Glomerular endothelial cell (primary cell): ENCODE measurements at regions not wholly inside any gene's neighbourhood (a gene's known extent, or its start where the extent isn't known, plus 50 kb on each side); places are given as distances from the start of the nearest gene placed in this dataset.
"Not testable (repeated sequence)": the region's sequence is repeated elsewhere in the genome, so short reads cannot be mapped to it uniquely, and the experiment has no call there.

Experiments used
- DNase-seq: peaks from one replicate; pipeline ENCODE4 v3.0.0-alpha.2; 2011; ENCODE audit warnings: low read depth, low spot score; ENCODE audit errors: extremely low read depth

DNA sequence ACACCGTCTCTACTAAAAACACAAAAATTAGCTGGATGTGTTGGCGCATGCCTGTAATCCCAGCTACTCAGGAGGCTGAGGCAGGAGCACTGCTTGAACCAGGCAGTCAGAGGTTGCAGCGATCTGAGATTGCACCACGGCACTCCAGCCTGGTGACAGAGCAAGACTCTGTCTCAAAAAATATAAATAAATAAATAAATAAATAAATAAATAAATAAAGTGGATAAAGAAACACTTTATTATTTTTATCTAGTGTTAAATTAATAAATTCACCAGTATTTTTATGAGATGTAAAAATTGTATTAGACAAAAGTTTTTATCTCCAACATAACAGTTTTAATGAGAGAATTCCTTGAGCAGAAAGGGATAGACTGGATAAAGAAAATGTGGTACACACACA, 839.3 kb downstream of the DIAPH3 start:
- DNase-seq = not testable (repeated sequence)

DNA sequence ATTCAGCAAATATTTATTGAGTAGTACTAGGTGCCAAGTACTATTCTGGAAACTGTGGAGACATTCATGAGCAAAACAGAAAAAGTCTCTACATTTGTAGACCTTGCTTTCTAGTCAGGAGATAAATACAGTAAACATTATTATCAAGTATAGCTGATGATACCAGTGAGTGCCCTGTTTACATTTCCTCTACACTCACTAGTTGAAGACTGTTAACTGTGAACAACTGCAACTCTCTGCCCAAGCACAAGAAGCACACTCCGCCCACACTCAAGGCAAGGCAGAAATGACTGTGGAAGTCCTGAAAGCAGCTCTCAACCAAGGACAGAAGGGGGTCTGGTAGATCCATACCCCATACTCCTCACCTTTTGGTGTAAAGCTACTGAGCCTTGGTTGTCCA, 837.0 kb downstream of the DIAPH3 start:
- no peak for DNase-seq

DNA sequence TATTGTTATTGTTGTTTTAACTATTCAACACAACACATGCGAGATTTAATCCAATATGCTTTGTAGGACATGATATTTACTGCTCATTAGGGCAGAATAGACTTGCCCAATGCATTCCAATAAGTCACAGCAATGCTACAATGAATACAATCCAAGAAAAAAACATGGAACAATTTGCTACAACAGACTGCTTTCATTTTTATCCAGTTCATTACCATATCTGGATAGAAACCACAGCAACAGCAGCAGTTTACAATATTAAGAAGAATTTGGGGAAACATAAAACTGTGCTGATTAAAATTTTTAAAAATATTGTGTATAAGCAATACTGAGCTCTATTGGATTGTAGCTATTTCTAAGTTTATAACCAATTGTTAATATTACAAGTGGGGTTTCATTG, 833.0 kb downstream of the DIAPH3 start:
- DNase-seq = no peak

DNA sequence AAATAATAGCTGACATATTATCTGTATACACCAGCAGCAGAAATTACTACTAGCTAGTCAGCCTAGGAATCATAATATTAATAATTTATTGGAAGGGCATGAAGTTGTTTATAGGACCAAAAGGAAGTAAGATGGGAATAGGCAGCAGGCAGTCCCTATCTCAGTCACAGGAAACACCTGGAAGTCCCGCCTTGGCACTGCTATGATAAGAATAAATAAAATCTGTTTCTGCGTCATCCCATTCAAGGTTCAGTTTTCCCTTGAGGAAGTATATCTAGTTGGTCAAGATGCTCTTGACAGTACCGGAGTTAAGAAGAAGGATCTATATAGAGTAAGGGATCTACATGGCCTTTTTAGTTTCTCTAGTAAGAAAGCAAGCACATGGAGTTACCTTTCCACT, 830.8 kb downstream of the DIAPH3 start:
- no peak for DNase-seq

DNA sequence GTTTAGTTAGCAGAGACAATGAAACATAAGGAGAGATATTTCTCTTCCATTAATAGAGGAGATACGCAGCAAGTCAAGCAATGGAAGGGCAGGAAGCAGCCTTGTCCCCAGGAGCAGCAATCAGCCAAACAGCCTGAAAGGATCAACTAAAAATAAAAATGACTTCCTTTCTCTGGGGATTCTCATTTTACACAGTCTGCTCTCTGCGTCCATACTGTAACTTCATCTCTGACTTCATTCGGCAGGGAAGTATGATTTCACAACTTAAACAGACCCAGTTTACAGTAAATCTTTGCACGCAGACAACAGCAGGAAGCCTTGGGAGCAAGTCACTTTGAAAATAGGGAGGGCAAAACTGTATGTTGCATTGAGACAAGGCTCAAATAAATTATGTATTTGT, 826.7 kb downstream of the DIAPH3 start:
- no peak for DNase-seq

DNA sequence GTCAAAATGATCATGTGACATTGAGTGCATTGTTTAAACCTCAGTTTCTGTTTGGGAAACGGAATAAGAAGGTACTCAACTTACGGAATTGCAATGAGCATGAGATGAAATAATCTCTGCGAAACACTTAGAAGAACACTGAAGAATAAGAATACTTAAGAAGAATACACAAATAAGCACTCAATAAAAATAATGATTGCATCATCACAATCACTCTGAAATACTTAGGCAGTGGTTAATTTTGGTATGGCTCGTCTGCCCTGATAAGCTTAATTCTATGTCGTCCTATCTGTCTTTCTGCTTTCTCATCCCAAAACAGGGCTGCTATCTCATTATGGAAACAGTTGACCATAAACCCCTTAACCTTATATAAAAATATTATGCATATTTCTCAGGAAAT, 823.6 kb downstream of the DIAPH3 start:
- DNase-seq = no peak

DNA sequence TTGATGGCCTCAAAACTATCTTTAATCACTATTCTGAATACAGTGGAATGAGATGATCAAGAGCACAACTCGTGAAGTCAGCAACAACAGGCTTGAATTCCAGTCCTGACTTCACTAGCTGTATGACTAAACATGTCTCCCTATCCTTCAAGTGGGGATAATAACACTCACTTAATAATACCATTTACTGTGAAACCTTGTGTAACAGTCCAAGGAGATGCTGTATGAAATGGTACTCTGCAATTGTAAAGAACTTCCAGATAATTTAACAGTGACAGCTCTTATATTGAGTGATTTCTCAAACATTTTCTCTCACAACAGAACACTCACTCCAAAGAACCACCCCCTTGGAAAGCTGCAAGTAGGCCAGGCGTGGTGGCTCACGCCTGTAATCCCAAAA, 823.1 kb downstream of the DIAPH3 start:
- no peak for DNase-seq

DNA sequence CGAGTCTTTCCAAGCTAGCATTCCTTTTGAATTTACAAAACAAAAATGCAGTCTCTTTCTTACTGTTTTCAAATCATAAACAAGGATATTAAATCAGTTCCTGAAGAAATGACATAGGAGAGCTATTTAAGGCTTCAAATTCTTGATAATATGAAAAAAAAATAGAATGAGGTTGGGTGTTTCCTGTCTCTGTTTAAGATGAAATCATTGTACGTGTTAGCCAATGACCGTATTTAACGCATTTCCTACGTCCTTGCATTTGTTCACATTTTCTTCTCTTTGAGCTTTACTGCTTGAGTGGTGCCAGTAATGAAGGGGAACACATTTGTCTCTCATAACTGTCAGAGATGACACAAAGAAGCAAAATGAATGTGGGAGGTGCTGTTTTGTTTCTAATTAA, 821.3 kb downstream of the DIAPH3 start:
- no peak for DNase-seq

DNA sequence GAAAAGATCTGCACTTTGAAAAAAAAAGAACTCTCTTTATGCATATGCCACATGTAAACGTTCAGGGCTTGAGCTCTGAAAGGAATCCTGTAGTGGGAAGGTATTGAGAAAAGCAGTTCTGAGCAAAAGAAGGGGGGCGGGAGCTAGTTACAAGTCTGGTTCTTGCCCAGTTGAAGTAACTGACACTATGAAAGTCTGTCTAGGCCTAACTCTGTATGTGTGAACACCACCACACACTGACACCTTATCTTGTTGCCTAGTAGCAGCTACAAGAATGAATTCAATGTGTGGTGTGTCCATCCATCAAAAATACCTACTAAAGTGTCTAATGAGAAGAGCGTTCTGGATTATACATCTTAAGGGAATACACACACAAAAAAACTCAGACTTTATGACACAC, 820.6 kb downstream of the DIAPH3 start:
- DNase-seq = no peak

DNA sequence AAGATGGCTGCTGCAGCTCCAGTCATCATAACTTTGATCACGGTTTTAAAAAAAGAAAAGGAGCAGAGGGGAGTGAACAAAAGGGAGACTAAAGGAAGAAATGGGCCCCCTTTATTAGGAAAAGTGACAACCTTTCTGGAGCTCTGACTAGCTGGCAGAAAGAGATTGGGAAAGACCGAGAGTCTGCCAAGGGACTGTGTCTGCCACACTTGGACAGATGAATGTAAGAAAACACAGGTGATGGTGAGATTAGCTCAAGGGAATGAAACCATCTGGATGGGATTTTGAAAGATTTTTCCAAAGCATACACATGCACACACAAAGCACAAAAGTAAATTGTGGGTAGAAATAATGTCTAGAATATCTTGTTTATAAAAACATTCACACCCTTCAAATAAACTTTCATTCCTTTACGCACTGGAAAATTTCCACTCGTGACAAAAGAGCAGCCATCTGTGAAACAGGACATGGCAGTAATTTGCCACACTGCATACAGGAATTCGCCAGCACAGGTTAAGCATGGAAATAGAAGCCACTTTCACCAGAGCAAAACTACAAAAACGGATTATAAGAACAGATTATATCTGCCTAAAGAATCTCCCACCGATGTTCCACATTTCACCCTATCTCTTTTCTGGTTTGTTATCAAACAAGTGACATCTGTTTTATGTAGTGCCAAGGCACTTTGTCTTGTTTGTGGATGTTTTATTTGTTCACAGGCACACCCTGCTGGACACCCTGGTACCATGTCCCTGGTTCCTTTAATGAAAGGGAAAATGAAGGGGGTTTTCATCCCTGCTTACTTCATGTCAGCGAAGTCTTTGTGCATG, 819.5 kb downstream of the DIAPH3 start:
- DNase-seq = no peak

DNA sequence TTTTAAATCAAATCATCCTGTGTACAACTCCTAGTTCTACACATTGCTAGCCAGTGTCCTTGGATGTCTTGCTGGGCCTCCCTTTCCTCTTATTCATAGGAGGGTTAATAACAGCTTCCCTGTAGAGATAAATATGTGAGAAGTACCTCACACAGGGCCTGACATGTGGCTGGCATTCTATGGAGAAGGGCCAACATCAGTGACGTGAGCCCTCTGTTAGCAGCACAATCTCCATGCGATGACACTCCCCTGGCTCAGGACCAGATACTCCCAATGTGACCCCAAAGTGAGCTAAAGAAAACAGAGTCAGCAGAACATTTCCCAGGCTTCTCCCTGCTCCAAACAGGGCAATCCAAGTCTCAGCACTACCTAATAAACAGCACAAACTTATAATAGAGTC, 818.4 kb downstream of the DIAPH3 start:
- DNase-seq = no peak

DNA sequence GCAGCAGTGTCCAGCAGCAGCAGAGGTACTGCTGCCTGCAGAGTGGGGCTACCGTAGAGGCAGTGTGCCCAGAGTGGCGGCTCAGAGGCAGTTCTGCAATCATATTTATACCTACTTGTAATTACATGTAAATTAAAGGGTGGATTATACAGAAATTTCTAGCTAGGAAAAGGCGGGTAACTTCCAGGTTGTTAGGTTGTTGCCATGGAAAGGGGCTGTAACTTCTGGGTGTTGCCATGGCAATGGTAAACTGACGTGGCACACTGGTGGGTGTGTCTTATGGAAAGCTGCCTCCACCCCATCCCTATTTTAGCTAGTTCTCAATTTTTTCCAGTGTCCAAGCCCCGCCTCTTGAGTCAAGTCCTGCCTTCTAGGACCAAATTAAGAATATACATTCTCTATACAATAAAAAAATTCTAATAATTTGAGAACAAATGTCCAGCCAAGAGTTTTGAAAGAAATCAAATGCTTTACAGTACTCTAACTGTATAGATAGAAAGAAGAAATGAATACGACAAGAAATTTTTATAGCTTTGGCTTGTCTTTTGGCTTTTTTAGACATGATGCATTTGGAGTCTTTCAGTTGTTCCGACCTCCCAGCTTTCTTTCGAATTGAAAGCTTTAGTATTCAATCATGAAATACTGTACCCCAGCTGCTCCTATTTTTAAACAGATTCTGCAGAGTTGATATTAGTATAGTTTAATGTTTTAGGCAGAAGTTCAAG, 816.6 kb downstream of the DIAPH3 start:
- no peak for DNase-seq

DNA sequence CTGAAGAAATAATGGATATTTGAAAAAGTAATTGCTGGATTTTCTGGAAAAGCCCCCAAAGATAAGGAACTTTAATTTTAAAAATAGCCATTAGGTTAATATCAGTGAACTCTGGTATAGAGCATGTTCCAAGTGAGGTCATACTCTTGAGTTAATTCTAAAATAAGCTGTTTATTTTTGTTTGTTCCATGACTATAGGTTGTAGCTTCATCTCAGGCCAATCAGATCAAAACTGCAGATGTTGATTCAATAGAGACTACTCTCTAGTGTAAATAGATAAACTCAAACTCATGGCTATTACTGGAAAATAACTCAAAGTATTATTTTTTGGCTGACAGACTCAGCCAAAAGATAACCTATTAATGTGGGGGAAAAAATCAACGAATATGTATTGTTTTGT, 815.1 kb downstream of the DIAPH3 start:
- DNase-seq = no peak

DNA sequence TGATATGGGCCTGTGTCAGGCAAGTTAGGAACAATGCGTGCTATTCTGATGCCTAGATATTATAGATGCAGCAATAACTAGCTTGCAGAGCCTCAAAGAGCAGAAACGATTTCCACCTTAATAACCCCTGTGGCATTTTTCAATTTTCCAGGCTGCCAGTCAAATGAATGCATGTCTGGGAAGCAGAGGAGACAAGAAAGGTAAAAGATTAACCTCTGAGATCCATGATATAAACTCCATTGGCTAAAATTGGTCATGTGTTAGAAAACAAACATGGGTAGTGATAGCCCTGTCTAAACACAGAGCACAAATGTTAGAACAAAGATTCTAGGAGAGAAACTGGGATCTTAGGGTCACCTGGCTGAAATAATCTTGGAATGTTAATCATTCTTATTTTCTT, 811.1 kb downstream of the DIAPH3 start:
- no peak for DNase-seq

DNA sequence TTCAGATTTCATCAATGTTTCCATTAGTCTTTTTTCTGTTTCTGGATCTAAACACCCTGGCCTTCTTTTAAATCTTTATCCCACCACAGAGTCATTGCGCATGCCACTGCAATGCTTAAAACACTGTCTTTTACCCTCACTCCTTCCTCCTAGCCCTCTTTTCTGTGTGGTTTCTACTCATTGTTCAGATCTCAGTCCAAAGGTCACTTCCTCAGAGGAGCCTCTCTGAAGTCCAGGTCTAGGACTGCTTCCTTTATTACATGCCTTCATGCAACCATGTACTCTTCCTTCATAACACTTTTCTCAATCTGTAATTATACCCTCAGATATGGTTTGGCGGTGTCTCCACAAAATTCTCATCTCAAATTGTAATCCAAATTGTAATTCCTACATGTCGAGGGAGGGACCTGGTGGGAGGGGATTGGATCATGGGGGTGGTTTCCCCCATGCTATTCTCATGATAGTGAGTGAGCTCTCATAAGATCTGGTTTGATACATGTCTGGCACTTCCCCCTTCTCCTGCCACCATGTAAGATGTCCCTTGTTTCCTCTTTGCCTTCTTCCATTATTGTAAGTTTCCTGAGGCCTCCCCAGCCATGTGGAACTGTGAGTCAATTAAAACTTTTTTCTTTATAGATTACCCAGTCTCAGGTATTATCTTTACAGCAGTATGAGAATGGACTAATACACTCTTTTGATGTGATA, 808.9 kb downstream of the DIAPH3 start:
- no peak for DNase-seq

DNA sequence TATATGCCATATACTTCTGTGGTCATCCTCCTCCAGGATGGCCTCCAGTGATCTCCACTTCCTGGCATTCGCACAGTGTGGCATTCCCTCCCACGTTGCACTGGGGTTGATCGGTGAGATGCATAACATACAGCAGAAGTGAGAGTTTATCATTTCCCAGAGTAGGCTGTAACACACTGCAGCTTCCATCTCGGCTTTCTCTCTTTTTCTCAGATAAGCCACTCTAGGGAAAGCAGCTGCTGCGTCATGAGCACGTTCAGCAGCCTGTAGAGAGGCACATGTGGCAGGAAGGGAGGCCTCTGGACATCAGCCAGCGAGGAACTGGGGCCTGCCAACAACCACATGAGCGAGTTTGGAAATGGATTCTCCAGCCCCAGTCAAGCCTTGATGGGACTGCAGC, 807.1 kb downstream of the DIAPH3 start:
- DNase-seq = no peak

DNA sequence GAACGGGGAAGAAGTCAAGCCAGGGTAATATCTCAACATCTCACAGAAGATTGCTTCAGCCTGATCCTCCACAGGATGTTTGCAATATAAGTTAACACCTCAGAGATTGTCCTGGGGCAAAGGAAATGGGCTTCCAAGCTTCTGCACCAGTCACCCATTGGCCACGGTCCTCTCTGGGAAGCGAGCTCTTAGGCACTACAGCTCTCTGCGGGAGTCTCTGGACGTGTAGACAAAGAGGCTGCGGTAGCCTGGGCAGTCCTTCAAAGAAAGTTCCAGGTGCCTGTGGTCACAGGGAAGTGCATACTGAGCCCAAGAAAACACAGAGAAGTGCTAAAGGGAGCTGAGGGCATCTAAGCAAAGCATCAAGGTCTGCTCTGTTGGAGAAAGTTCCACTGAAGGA, 805.7 kb downstream of the DIAPH3 start:
- DNase-seq = no peak

DNA sequence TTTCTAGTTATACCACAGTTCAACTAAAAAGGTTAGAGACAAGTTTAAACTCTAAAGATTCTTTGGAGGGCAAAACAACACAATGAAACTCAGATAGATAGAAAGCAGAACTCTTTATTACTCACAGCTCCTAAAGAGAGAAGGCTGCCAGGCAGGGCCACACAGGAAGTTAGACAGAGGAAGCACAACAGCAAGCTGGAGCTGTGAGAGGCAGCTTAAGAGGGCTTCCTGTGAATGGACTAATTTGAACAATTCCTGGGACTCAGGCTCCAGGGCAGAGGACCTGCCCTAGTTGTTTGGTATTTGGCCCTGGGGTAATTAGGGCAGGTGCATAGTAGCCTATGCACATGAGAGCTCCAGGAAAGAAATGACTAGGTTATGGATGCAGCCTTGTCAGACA, 803.6 kb downstream of the DIAPH3 start:
- no peak for DNase-seq

DNA sequence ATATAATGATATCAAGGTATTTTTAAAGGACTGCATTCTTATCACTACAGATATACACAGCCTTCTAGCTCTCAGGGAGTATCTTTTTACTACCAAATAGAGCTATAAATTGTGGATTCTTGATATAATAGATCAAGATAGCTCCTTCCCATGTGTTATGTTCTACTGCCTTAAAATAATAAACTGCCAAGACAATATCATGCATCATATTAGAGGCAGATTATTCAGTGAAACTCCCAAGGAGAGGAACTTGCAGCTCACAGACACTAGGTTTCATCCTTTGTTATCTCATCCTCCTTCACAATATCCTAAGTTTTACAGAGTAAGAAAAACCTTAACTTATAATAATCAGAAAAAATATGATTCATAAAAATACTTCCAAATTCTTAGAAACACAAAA, 802.8 kb downstream of the DIAPH3 start:
- DNase-seq = no peak

DNA sequence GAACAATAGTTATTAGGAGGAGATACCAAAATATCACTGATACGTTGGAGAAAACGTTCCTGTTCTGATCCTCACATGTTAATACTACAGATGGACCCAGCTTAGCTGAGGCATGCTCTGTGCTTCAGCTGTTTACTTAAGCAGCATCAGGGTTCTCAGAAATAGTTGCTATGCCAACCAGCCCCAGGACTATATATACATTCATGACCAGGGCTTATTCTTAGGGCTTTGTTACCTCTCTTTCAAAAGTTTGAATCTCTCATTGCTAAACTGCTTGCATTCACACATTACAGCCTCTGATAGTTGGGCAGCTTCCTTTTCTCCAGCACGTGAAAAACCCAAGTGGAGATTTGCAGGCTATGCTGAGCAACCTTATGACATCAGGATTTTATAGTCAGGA, 800.4 kb downstream of the DIAPH3 start:
- no peak for DNase-seq

DNA sequence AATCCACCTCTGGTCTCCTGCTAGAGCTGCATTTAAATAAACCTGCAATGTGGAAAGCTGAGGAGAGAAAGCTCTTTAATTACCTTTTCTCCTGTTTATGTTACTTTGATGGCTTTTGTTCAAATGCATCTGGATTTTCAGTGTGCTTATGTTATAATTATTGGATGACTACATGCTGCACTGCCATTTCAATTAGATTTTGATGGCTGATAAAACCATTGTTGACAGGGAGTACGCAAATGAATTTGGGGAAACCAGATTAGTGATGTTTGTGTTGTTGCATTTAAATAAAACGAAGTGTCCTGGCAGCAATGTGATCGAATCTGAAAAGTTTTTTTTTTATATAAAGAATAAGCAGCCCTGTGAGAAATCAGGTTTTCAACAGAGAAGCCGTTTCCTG, 799.8 kb downstream of the DIAPH3 start:
- no peak for DNase-seq

DNA sequence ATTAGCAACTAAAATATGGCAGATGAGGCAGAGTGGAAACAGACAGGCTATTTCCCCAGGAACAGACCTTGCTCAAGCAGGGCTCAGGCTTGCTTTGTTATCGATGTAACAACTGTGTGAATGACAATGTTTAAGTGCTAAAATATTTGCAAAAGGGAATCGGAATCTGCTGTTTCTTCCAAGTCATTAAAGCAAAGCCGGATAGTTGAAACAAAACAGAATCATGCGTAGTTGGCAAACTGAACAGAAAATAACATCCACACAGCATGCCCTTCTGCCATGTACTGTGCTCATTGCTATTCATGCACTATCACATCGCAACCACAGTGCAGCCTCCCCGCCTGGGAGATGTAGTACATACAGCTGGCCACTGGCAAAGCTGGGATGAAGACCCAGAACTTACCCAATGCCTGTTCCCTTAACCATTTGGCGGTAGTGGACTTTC, 799.1 kb downstream of the DIAPH3 start:
- DNase-seq = no peak
